HG02943 (cell line): ENCODE measurements at regions not wholly inside any gene's neighbourhood (a gene's known extent, or its start where the extent isn't known, plus 50 kb on each side); places are given as distances from the start of the nearest gene placed in this dataset.
"Not testable (repeated sequence)": the region's sequence is repeated elsewhere in the genome, so short reads cannot be mapped to it uniquely, and the experiment has no call there.

Experiments
- ATAC-seq: cut with Tn5 transposase; IDR thresholded peaks from one replicate; pipeline ENCODE4 v1.9.1; 2021; ENCODE audit warnings: mild to moderate bottlenecking, low read depth, moderate library complexity; ENCODE audit not compliant: unreplicated experiment

GRCh38 chrX:46179748-46180147 is 365.5 kb downstream of the ZNF674 start:
- ATAC-seq: peak; percentile 35

GRCh38 chrX:46178763-46179162 is 366.5 kb downstream of the ZNF674 start:
- ATAC-seq: no peak

GRCh38 chrX:46173159-46173558 is 372.1 kb downstream of the ZNF674 start:
- ATAC-seq: no peak

DNA sequence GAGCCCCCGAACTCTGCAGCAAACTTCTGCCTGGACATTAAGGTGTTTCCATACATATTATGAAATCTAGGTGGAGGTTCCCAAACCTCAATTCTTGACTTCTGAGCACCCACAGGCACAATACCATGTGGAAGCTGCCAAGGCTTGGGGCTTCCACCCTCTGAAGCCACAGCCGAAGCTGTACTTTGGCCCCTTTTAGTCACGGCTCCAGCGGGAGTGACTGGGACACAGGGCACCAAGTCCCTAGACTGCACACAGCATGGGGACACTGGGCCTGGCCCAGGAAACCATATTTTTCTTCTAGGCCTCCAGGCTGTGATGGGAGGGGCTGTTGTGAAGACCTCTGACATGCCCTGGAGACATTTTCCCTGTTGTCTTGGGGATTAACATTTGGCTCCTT is 373.8 kb downstream of the ZNF674 start:
- ATAC-seq: not testable (repeated sequence)

DNA sequence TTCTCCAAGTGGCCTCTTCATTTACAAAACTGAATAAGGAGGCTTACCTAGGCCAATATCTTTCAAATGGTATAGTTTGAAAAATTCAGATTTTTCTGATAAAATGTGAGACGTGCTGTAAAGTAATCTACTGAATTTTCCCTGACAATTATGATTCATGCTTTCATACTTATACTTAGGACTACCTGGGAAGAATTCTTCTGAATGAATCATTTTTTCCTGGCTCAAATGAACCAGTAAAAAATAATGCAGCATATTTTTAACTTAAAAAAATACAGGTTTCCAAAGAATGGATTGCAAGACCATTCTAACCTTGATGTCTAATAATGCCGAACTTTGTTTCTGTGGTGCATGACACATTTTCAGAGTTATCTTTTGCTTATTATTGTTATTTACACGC is 375.4 kb downstream of the ZNF674 start:
- no peak for ATAC-seq

DNA sequence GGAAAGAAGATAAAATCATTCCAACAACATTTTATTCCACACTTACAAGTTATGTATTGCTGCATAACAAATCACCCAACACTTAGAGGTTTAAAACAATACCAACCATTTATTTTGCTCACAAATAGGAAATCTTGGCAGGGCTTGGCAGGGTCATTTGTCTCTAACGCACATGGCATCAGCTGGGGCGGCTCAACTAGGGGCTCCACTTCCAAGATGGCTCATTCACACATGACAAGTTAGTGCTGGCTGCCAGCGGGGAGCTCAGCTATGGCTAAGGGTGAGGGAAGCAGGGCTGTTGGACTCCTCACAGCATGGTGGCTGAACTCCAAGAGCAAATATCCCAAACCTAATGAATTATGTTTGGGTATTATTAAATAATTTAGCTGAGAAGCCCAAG is 377.0 kb downstream of the ZNF674 start:
- no peak for ATAC-seq

DNA sequence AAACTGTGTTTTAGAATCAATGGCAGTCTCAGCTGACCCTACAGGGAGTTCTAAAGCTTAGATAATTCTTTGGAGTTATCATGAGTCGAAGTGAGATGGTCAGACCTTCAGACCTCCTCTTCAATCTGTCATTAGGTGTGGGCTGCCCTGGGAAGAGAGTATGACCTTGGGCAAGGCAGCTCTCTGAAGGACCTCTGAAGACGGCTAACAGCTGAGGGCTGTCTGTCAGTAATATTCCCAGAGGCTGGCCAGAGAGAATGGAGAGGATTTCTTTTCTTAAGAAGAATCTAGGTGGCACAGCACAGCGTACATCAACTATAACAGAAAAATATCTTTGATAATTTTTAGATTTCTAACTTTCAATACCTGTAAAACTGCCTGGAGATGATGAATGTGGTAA is 379.4 kb downstream of the ZNF674 start:
- ATAC-seq: no peak

DNA sequence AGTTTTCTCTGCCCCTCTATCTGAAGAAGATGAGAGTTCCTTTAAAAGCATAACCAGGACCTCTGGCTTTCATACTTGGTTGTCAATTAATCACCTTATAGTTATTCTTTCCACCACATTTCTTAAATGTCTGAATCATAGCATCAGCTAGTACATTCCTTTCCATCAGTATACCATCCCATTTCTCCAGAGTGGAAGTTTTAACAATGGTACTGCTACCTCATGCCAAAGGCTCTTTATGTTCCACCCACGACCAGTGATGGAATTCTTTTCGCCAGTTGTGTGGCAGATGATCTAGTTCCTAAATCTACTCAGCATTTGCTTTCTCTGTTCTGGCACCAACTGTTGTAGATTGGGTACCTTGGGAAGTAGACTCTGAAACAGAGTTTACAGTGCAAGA is 379.8 kb downstream of the ZNF674 start:
- ATAC-seq: no peak

DNA sequence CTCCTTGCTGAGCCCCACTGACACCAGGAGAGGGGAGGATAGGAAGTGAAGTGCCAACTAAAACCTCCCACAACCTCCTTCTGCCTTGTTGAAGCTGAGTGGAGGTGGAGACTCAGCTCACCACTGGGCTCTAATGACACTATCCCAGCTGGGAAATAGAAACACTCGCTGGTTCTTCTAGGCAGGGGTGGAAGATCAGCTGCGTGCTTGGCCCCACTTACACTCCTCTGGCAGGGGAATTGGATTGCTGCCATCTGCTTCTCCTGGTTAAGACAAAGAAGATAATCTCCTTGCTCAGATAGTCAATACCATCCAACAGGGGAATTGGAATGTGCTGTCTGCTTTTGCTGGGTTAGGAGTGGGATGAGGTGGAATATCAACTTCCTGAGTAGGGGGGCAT is 392.5 kb downstream of the ZNF674 start:
- no peak for ATAC-seq

GRCh38 chrX:46151332-46151731 is 393.9 kb downstream of the ZNF674 start:
- not testable (repeated sequence) for ATAC-seq

- no peak for ATAC-seq
Observed at GRCh38 chrX:46144566-46144965, 400.7 kb downstream of the ZNF674 start.

- no peak for ATAC-seq
Observed at GRCh38 chrX:46140272-46140671, 404.9 kb downstream of the ZNF674 start.

GRCh38 chrX:46130247-46130646 is 415.0 kb downstream of the ZNF674 start:
- no peak for ATAC-seq

- no peak for ATAC-seq
Observed at GRCh38 chrX:46125111-46125510, 420.1 kb downstream of the ZNF674 start.

GRCh38 chrX:46117234-46117633 is 428.0 kb downstream of the ZNF674 start:
- ATAC-seq: no peak

DNA sequence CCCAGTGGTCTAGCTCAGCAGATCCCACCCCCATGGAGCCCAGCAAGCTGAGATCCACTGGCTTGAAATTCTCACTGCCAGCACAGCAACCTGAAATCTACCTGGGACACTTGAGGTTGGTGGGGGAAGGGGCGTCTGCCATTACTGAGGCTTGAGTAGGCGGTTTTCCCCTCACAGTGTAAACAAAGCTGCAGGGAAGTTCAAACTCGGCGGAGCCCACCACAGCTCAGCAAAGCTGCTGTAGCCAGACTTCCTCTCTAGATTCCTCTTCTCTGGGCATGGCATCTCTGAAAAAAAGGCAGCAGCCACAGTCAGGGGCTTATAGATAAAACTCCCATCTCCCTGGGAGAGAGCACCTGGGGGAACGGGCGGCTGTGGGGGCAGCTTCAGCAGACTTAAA is 457.9 kb downstream of the ZNF674 start:
- ATAC-seq: not testable (repeated sequence)

- ATAC-seq: not testable (repeated sequence)
Observed at GRCh38 chrX:46080121-46080520, 465.1 kb downstream of the ZNF674 start.

GRCh38 chrX:46072791-46073190 is 472.4 kb downstream of the ZNF674 start:
- no peak for ATAC-seq

- no peak for ATAC-seq
Observed at GRCh38 chrX:46072372-46072771, 472.8 kb downstream of the ZNF674 start.

- no peak for ATAC-seq
Observed at GRCh38 chrX:46070421-46070820, 474.8 kb downstream of the ZNF674 start.

GRCh38 chrX:46059316-46059715 is 485.9 kb downstream of the ZNF674 start:
- ATAC-seq: no peak

GRCh38 chrX:46044486-46044885 is 500.7 kb downstream of the ZNF674 start:
- no peak for ATAC-seq

GRCh38 chrX:46040001-46040400 is 505.2 kb downstream of the ZNF674 start:
- ATAC-seq: no peak
